Osteoblast (primary cell): ENCODE measurements at regions not wholly inside any gene's neighbourhood (a gene's known extent, or its start where the extent isn't known, plus 50 kb on each side); places are given as distances from the start of the nearest gene placed in this dataset.
"Not testable (repeated sequence)": the region's sequence is repeated elsewhere in the genome, so short reads cannot be mapped to it uniquely, and the experiment has no call there.

ENCODE experiments used
- DNase-seq: peaks from one replicate; pipeline ENCODE4 v3.0.0; 2011; ENCODE audit warnings: low spot score, mixed read lengths; ENCODE audit not compliant: insufficient read length; ENCODE audit errors: missing footprints
- H2AFZ ChIP-seq: 2 replicates; pipeline ENCODE4 v1.6.0; 2011; ENCODE audit warnings: mild to moderate bottlenecking, low read length
- H3K27ac ChIP-seq: 2 replicates; pipeline ENCODE4 v1.5.1; 2011; ENCODE audit warnings: mild to moderate bottlenecking, low read depth, low read length, moderate library complexity
- H3K27me3 ChIP-seq: 2 replicates; pipeline ENCODE4 v1.6.0; 2012; ENCODE audit warnings: mild to moderate bottlenecking, control low read depth, inconsistent platforms, low read length, moderate library complexity; ENCODE audit not compliant: insufficient read depth
- H3K36me3 ChIP-seq: 2 replicates; pipeline ENCODE4 v1.5.1; 2011; ENCODE audit warnings: mild to moderate bottlenecking, low read length, control low read depth, moderate library complexity; ENCODE audit not compliant: insufficient read depth
- H3K4me1 ChIP-seq: 2 replicates; pipeline ENCODE4 v1.5.1; 2011; ENCODE audit warnings: mild to moderate bottlenecking, low read length, control low read depth, moderate library complexity; ENCODE audit not compliant: insufficient read depth
- H3K4me2 ChIP-seq: 2 replicates; pipeline ENCODE4 v1.6.0; 2011; ENCODE audit warnings: mild to moderate bottlenecking, low read length; ENCODE audit not compliant: insufficient read depth
- H3K4me3 ChIP-seq: fragments of 200-600 bp; sonication (generic); 3 replicates; pipeline ENCODE4 v1.5.1; 2012; ENCODE audit warnings: mild to moderate bottlenecking, low read length, inconsistent platforms; ENCODE audit not compliant: insufficient read depth
- H3K79me2 ChIP-seq: 2 replicates; pipeline ENCODE4 v1.6.0; 2012; ENCODE audit warnings: mild to moderate bottlenecking, low read length, control low read depth, inconsistent platforms; ENCODE audit not compliant: insufficient read depth
- H3K9me3 ChIP-seq: 2 replicates; pipeline ENCODE4 v1.5.1; 2011; ENCODE audit warnings: low read depth, low read length, control low read depth
- H4K20me1 ChIP-seq: 2 replicates; pipeline ENCODE4 v1.6.0; 2012; ENCODE audit warnings: mild to moderate bottlenecking, low read length, control low read depth; ENCODE audit not compliant: insufficient read depth
- CTCF ChIP-seq: IDR thresholded peaks from 2 replicates; pipeline ENCODE4 v1.5.1; 2011; ENCODE audit warnings: mild to moderate bottlenecking, low read depth, low read length, moderate library complexity; ENCODE audit errors: extremely low read depth

DNA sequence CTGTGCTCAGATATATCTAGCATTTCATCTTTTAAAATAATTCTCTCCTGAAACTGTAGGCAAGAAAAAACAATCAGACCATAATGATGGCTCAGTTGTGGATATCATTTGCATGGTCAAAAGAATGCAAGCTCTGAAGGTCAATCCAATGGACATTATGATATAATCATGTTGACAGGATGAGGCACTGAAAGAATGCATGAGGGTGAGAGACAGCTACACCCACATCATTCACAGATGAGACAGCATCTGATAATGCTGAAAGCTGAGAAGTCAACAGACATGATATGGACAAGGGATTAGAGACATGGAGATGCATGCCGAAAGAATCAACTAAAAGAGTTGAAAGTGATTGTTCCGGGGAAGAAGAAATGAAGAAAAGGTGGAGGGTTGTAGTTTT lies 346.4 kb upstream of the CDH5 start:
- H3K27ac ChIP-seq, result peak overlapping the region; percentile 47
- no peak overlapping the region for H2AFZ ChIP-seq
- peak; percentile 74 for DNase-seq
- no peaks in the 10 kb centered on the region for H3K27me3 ChIP-seq
- H3K4me3 ChIP-seq, result no peak overlapping the region
- no peaks in the 10 kb centered on the region for H3K79me2 ChIP-seq
- H4K20me1 ChIP-seq, result no peaks in the 10 kb centered on the region
- H3K36me3 ChIP-seq, result no peaks in the 10 kb centered on the region
- no peaks in the 10 kb centered on the region for H3K9me3 ChIP-seq
- H3K4me1 ChIP-seq, result peaks cover 9% of the 10 kb centered on the region
- no peak for TF ChIP-seq CTCF
- peak overlapping the region; percentile 10 for H3K4me2 ChIP-seq

GRCh38 chr16:66019502-66019901 lies 347.0 kb upstream of the CDH5 start:
- not testable (repeated sequence) for H3K4me1 ChIP-seq, H3K4me2 ChIP-seq

GRCh38 chr16:66014221-66014620 lies 352.3 kb upstream of the CDH5 start:
- Histone ChIP-seq H3K79me2 (no peaks in the 10 kb centered on the region), H3K4me2 (no peak overlapping the region), H3K4me3 (no peak overlapping the region), H3K36me3 (no peaks in the 10 kb centered on the region), H3K4me1 (no peaks in the 10 kb centered on the region), H4K20me1 (no peaks in the 10 kb centered on the region), H2AFZ (no peak overlapping the region), H3K27me3 (no peaks in the 10 kb centered on the region), H3K27ac (no peak overlapping the region), H3K9me3 (no peaks in the 10 kb centered on the region)
- no peak for TF ChIP-seq CTCF
- no peak for DNase-seq

More at GRCh38 chr16:66019502-66019901, 347.0 kb upstream of the CDH5 start:
- H3K79me2 ChIP-seq, H3K36me3 ChIP-seq, H2AFZ ChIP-seq, H3K27ac ChIP-seq, H3K4me3 ChIP-seq, H3K9me3 ChIP-seq, H4K20me1 ChIP-seq, H3K27me3 ChIP-seq, DNase-seq: not testable (repeated sequence)

DNA sequence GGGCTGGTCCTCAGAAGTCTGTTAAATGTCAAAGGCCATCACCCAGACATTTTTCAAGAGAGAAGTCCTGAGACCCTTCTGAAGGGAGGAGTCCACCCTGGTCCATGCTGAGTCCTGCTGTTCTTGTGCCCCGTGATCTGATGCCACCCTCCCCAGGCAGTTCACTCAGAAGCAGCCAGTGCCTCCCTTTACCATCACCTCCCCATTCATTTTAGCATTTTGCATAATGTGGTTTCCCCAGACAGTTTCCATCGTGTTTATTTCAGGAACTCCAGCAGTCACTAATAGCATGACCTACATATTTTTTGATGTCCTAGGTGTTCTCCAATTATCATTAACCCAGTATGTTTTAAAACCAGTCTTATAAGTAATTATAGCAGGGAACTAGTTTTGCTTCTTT lies 353.0 kb upstream of the CDH5 start:
- Histone ChIP-seq H3K27ac (no peak overlapping the region), H3K4me2 (no peak overlapping the region), H3K4me3 (no peak overlapping the region), H3K79me2 (no peaks in the 10 kb centered on the region), H3K27me3 (no peaks in the 10 kb centered on the region), H2AFZ (no peak overlapping the region), H3K9me3 (no peaks in the 10 kb centered on the region), H4K20me1 (no peaks in the 10 kb centered on the region), H3K36me3 (no peaks in the 10 kb centered on the region), H3K4me1 (no peaks in the 10 kb centered on the region)
- TF ChIP-seq CTCF, result no peak
- DNase-seq, result no peak
